Cerebellar cortex (tissue), 1 donor: ENCODE measurements at regions not wholly inside any gene's neighbourhood (a gene's known extent, or its start where the extent isn't known, plus 50 kb on each side); places are given as distances from the start of the nearest gene placed in this dataset.

Source experiments
- DNase-seq: peaks from one replicate; pipeline ENCODE4 v3.0.0-alpha.2; 2015; ENCODE audit warnings: low spot score

DNA sequence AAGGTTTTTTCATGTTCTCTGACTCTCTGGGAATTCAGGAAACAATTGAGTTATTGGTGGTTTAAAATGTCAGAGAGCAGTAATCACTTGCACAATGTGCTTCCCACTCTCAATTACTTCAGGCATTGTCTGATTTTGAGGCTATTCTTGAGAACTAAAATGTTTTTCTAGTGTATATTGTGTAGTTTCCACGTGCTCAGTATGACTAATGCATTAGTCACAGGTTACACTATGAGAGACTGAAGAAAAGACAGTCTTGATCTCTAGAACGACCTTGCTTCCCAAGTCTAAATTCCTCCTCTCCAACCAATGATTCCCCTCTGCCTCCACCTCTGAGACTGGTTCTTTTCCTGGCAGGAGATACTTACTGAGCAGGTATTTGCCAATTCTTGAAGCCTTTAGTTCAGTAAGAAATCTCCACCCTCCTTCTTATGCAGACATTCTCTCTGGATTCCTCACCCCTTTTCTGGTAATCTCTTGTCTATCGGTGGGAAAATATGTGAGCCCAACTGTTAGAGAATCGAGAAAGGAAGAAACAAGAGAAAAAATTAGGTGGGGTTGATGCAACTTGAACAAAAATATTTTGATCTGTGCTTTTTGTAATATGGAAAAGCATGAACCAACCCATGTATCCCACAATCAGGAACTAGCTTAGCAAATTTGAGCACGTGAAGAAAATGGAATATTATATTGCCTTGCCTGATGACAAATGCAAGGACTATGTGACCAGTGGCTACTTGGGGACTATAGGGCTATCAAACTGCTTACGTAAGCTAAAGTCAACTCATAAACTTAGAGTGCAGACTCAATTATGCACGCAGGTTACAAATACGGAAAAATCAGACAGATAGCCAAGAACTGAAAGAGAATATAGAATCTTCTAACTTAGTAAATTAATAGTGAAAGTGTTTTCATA is 61.1 kb upstream of the SLC22A16 start:
- peak; percentile 55 for DNase-seq

DNA sequence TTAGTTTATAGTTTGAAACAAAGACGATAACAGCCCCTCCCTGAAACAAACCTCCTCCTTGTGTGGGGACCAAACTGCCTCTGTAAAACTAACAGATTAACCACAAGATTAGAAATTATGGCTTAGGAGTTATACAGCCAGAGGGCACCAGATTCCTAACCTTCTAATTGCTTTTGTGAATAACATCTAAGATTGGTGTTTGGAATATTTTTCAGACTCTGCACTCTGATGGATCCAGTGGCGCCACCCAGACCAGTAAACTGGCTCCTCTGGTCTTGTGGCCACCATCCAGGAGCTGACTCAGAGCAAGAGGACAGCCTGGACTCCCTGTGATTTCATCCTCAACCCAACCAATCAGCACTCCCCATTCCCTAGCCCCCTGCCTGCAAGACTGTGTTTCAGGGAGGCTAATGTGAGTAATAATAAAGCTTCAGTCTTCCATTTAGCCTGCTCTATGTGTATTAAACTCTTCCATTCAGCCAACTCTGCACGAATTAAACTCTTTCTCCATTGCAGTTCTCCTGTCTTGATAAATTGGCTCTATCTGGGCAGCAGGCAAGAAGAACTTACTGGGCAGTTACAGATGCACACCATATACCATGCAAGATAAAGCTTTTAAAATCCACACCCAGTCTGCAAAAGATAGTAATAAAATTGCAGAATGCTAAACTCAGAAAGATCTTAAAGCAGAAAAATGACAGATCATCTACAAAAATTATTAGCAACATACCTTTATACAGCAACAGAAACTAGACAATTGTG is 58.5 kb upstream of the SLC22A16 start:
- peak; percentile 63 for DNase-seq

DNA sequence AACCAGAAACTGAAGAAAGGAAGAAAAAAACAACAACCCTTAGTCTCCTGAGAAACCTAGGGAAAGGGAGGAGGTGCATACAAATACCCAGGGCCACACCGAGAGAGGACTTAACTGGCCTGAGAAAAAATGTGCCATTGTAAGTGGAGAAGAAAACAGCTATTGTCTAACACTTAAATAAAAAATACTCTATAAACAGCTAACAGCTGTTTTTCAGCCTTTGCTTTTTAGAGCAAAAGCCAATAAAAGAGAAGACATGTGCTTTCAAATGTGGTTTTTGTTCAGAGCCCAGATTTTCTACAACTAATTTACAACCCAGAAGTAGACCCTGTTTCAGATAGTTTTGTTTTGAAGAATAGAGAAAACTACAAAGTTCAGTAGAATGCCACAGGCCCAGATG is 56.0 kb upstream of the SLC22A16 start:
- DNase-seq = no peak

DNA sequence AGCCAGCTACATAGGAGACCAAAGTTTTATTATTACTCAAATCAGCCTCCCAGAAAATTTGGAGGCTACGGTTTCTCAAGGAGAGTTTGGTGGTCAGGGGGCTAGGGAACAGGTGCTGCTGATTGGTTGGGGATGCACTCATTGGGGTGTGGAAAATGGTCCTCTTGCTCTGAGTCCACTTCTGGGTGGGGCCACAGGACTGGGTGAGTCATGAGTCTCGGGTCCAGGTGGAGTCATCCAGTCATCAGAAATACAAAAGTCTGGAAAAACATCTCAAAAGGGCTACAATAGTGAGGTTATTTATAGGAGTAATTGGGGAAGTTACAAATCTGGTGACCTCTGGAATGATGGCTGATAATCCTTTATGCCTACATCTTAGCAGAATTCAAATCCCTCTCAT is 54.3 kb upstream of the SLC22A16 start:
- DNase-seq = peak; percentile 20

DNA sequence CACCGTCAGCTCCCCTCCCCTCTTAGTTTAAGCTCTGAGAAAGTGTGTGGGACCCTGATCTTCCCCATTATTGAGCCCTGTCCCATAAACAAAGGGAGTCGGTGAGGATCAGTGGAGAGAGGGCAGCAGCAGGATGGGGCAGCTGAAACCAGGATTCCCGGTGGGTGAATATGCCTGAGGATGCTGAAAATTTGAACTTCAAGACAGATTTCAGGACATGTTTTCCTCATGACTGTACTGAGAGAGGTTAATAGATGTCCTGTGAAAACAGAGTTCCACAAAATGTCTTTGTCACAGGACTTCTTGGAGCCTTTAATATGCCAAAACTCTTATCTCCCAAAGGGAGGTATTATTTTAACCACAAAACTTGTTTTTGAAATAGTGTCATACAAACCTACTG is 53.5 kb upstream of the SLC22A16 start:
- DNase-seq = no peak

DNA sequence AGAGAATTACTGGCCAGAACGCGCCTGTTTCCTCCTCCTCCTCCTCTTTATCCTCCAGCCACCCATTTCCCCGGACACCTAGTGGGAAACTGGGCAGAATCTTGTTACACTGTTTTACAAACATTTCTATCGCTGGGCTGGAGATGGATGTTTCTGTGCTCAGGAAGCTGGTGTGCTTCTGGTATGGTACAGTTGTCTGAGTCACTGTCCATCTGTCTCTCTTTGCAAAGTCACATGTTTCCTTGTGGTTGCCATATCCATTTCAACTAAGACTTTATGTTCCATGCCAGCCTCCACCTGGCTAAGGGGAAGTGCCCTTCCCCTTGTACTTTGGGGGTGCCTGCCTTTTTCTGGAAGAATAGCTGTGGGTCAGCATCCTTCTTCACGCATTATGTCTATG is 52.9 kb upstream of the SLC22A16 start:
- DNase-seq = no peak

DNA sequence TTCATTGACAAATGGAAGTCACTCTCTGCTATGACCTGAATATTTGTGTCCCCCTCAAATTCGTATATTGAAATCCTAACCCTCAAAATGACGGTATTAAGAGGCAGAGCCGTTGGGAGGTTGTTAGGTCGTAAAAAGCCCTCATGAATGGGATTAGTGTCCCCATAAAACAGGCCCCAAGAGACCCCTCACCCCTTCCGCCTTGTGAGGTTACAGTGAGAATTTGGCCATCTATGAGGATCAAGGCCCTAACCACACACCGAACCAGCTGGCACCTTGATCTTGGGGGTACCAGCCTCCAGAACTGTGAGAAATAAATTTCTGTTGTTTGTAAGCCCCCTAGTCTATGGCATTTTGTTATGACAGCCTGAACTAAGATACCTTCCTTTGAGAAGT is 52.5 kb upstream of the SLC22A16 start:
- peak; percentile 32 for DNase-seq

DNA sequence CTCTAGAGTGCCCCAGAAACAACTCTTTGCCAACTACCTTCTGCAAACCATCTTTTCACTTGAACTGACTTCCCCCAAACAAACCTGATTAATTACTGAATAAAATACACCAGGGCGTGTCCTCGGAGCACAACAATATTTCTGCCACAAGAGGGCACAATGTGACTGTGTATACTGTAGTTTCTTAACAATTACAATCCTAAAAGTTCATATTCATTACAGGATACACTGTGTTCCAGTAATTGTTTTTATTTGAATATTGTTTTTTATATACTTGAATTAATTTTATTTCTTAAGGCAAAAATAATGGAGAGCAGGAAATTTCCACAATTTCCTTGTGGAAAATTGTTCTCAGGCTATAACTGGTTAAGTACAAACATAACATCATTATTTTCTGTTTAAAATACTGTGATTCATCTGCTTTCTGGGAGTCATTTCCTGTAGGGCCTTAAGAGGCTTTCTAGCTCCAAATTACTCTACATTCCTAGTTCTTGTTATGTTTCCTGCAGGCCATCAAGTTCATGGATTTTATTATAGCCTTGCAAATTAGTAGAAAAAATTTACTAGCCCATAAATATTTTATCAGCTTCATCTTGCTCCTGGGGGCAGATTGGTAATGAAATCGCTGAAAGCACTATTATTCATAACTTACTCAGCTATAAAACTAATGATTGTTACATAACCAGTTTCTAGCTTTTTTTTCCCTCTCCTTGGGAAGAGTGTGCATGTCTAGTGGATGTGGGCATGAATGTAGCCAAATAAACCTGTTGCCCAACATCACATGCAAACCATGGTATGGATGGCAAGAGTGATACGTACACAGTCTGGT is 51.9 kb upstream of the SLC22A16 start:
- peak; percentile 75 for DNase-seq

DNA sequence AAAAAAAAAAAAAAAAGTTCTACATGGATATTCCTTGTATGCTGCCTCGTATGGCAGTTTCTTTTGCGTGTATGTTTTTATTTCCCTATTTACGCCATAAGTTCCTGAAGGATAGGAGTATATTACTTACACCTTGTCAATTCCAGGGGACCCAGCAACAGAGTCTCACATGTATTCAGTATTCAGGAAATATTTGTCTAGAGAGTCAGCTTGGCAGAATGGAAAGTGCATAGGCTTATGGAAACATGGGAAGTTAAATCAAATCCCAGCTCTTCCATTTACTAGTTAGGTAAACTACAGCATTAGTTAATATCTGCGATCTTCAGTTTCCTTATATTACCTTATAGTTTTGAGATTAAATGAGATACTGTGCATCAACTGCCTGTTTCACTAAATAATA is 51.1 kb upstream of the SLC22A16 start:
- no peak for DNase-seq

DNA sequence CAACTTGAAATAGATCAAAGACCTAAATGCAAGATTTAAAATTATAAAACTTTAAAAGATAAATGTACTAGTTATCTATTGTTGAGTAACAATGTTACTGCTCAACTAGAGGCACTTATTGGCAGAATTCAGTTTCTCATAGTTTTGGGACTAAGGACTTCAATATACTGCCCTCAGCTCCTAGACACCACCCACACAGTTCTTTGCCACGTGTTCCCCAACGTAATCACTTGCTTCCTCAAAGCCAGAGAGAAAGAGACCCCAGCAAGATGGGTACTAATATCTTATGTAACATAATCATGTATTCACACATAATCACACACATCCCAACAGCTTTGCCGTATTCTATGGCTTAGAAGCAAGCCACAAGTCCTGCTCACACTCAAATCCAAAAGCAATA is 50.3 kb upstream of the SLC22A16 start:
- no peak for DNase-seq
